CD4-positive, alpha-beta T cell (primary cell): ENCODE measurements at regions not wholly inside any gene's neighbourhood (a gene's known extent, or its start where the extent isn't known, plus 50 kb on each side); places are given as distances from the start of the nearest gene placed in this dataset.
"Not testable (repeated sequence)": the region's sequence is repeated elsewhere in the genome, so short reads cannot be mapped to it uniquely, and the experiment has no call there.

ENCODE experiments used
- ATAC-seq: fragments of 200-7000 bp; cut with Tn5 transposase; one replicate; pipeline ENCODE4 v1.10.0; 2022; ENCODE audit warnings: mild to moderate bottlenecking; ENCODE audit not compliant: poor library complexity
- CTCF ChIA-PET: fragments of 350-600 bp; sonication (Branson Sonifier 250); formaldehyde crosslinking; loops from one replicate; lab custom pipeline; 2021; ENCODE audit warnings: antibody characterized with exemption, inconsistent platforms; lab: Charles Lee
- POLR2A ChIA-PET: fragments of 350-600 bp; sonication (Branson Sonifier 250); formaldehyde crosslinking; loops from one replicate; lab custom pipeline; 2021; ENCODE audit warnings: antibody characterized with exemption, inconsistent platforms; lab: Charles Lee
- DNase-seq, 14 experiments: peaks; one replicate each; pipeline ENCODE4 v3.0.0-alpha.2; 2013 to 2020; ENCODE audit warnings: mixed read lengths in 2 of 14
- H3K27ac ChIP-seq, 2 donors: one replicate each; pipeline versions ENCODE4 v1.5.1 to v1.7.0; 2013; ENCODE audit warnings: low read length in 2 of 2, low read depth in 1 of 2, mild to moderate bottlenecking in 1 of 2
- H3K27me3 ChIP-seq, 2 experiments: 1 replicate in 1 of 2; 2 replicates in 1 of 2; pipeline versions ENCODE4 v1.6.1 to v1.7.0; 2013; ENCODE audit warnings: low read length in 2 of 2, control low read depth in 1 of 2, mild to moderate bottlenecking in 1 of 2, moderate library complexity in 1 of 2; ENCODE audit not compliant: insufficient read depth in 2 of 2, control insufficient read depth in 1 of 2
- H3K36me3 ChIP-seq: one replicate; pipeline ENCODE4 v1.6.1; 2013; ENCODE audit warnings: low read length, control low read depth; ENCODE audit not compliant: insufficient read depth
- H3K4me1 ChIP-seq: one replicate; pipeline ENCODE4 v1.6.1; 2013; ENCODE audit warnings: low read length, control low read depth; ENCODE audit not compliant: insufficient read depth
- H3K4me3 ChIP-seq: one replicate; pipeline ENCODE4 v1.5.1; 2013; ENCODE audit warnings: mild to moderate bottlenecking, low read length, moderate library complexity
- H3K9me3 ChIP-seq, 2 experiments: 1 replicate in 1 of 2; 2 replicates in 1 of 2; pipeline versions ENCODE4 v1.6.1 to v1.7.0; 2013; ENCODE audit warnings: low read length in 2 of 2, mild to moderate bottlenecking in 2 of 2, control low read depth in 1 of 2, moderate library complexity in 1 of 2; ENCODE audit not compliant: control insufficient read depth in 1 of 2, insufficient read depth in 1 of 2
- H3K27ac Mint-ChIP-seq: one replicate; pipeline ENCODE4 v1.8.0; 2020; ENCODE audit warnings: mixed read lengths
- H3K27me3 Mint-ChIP-seq: one replicate; pipeline ENCODE4 v1.8.0; 2021; ENCODE audit warnings: mixed read lengths
- H3K36me3 Mint-ChIP-seq: one replicate; pipeline ENCODE4 v1.8.0; 2021; ENCODE audit warnings: low read depth, mixed read lengths
- H3K4me1 Mint-ChIP-seq: one replicate; pipeline ENCODE4 v1.8.0; 2021; ENCODE audit warnings: low read depth, mixed read lengths
- H3K4me3 Mint-ChIP-seq: one replicate; pipeline ENCODE4 v1.8.0; 2020; ENCODE audit warnings: mild to moderate bottlenecking, mixed read lengths
- H3K9me3 Mint-ChIP-seq: one replicate; pipeline ENCODE4 v1.8.0; 2020; ENCODE audit warnings: mixed read lengths
- CTCF ChIP-seq: fragments of 200-600 bp; IDR thresholded peaks from one replicate; pipeline ENCODE4 v1.8.0; 2022; ENCODE audit warnings: antibody characterized with exemption, mild to moderate bottlenecking
- intact Hi-C, 2 experiments: fragments of 100-400 bp; cut with DNase I in 1 of 2; cut with micrococcal nuclease in 1 of 2; formaldehyde crosslinking; loops; one replicate each; pipeline versions ENCODE4 v1.15.1 to v1.9.0; 2023 to 2025; cut with DNase I, micrococcal nuclease

- no peak for TF ChIP-seq CTCF
- H3K27ac ChIP-seq: no peak overlapping the region
- H3K4me3 ChIP-seq: no peak overlapping the region
- Mint-ChIP-seq H3K4me3 (no peak overlapping the region), H3K4me1 (no peaks in the 10 kb centered on the region), H3K36me3 (no peaks in the 10 kb centered on the region), H3K27me3 (no peaks in the 10 kb centered on the region), H3K27ac (no peak overlapping the region), H3K9me3 (no peaks in the 10 kb centered on the region)
- ChIA-PET POLR2A (no interaction called here), CTCF (interaction anchor here (1.4 kb wide), 1 partner anchor 39 kb away, joined by 3 read pairs; no protein-coding TSS in a partner anchor)
- intact Hi-C loops: no loop called here
- ATAC-seq (no peak), DNase-seq (no peak)
- H3K36me3 ChIP-seq: no peaks in the 10 kb centered on the region
- no peaks in the 10 kb centered on the region for H3K27me3 ChIP-seq
- no peaks in the 10 kb centered on the region for H3K9me3 ChIP-seq
- H3K4me1 ChIP-seq: no peaks in the 10 kb centered on the region
Observed at GRCh38 chr22:44645531-44645930, 56.5 kb upstream of the PRR5 start.

GRCh38 chr22:44645083-44645482, 56.9 kb upstream of the PRR5 start:
- H3K4me1 Mint-ChIP-seq: no peaks in the 10 kb centered on the region

GRCh38 chr22:44643526-44644101, 58.4 kb upstream of the PRR5 start:
- H3K9me3 ChIP-seq, DNase-seq, H3K27ac ChIP-seq, H3K4me1 Mint-ChIP-seq, H3K27ac Mint-ChIP-seq, CTCF ChIA-PET, ATAC-seq, POLR2A ChIA-PET, H3K27me3 ChIP-seq, H3K4me3 Mint-ChIP-seq, H3K4me1 ChIP-seq, H3K9me3 Mint-ChIP-seq, intact Hi-C loops, H3K27me3 Mint-ChIP-seq, H3K4me3 ChIP-seq, H3K36me3 Mint-ChIP-seq, H3K36me3 ChIP-seq: not testable (repeated sequence)

More at GRCh38 chr22:44645083-44645482, 56.9 kb upstream of the PRR5 start:
- Mint-ChIP-seq H3K9me3 (no peaks in the 10 kb centered on the region), H3K36me3 (no peaks in the 10 kb centered on the region), H3K27me3 (no peaks in the 10 kb centered on the region), H3K4me3 (no peak overlapping the region), H3K27ac (no peak overlapping the region)
- no peak for DNase-seq
- no peak for ATAC-seq
- Histone ChIP-seq H3K36me3 (no peaks in the 10 kb centered on the region), H3K4me3 (no peak overlapping the region), H3K27me3 (no peaks in the 10 kb centered on the region), H3K27ac (no peak overlapping the region), H3K9me3 (no peaks in the 10 kb centered on the region), H3K4me1 (peaks cover 1% of the 10 kb centered on the region)
- intact Hi-C loops: no loop called here
- TF ChIP-seq CTCF: no peak
- ChIA-PET POLR2A (no interaction called here), CTCF (interaction anchor here (1.4 kb wide), 1 partner anchor 39 kb away, joined by 3 read pairs; no protein-coding TSS in a partner anchor)

- DNase-seq: no peak
- no peak overlapping the region for H3K4me3 ChIP-seq
- H3K4me1 ChIP-seq: peaks cover 5% of the 10 kb centered on the region
- no peaks in the 10 kb centered on the region for H3K27me3 ChIP-seq
- ChIA-PET CTCF (no interaction called here), POLR2A (interaction anchor here (1.6 kb wide), 1 partner anchor 43 kb away, joined by 3 read pairs; no protein-coding TSS in a partner anchor)
- Mint-ChIP-seq H3K4me1 (no peaks in the 10 kb centered on the region), H3K27ac (no peak overlapping the region), H3K27me3 (no peaks in the 10 kb centered on the region), H3K36me3 (no peaks in the 10 kb centered on the region), H3K9me3 (no peaks in the 10 kb centered on the region), H3K4me3 (no peak overlapping the region)
- intact Hi-C loops: no loop called here
- H3K36me3 ChIP-seq: no peaks in the 10 kb centered on the region
- ATAC-seq: no peak
- H3K27ac ChIP-seq: no peak overlapping the region
- H3K9me3 ChIP-seq: no peaks in the 10 kb centered on the region
- no peak for TF ChIP-seq CTCF
Observed at GRCh38 chr22:44642096-44642644, 59.8 kb upstream of the PRR5 start.
